ENCODE measurements at regions not wholly inside any gene's neighbourhood (a gene's known extent, or its start where the extent isn't known, plus 50 kb on each side); places are given as distances from the start of the nearest gene placed in this dataset.
A peak's percentile ranks its signal among the peaks of the same experiment; 100 is the strongest.

- intact Hi-C loops (cut with micrococcal nuclease): no loop called here
- Histone ChIP-seq H3K36me3 (ENCODE audit: low read depth, low read length) (peaks cover 15% of the 10 kb centered on the region), H3K27ac (ENCODE audit: low read length) (peak overlapping the region; percentile 95), H3K9me2 (replicated peaks; ENCODE audit: low read length) (no peaks in the 10 kb centered on the region), H3K79me2 (ENCODE audit: low read length) (peaks cover 16% of the 10 kb centered on the region), H3K9ac (ENCODE audit: low read length) (peak overlapping the region; percentile 78), H3K4me3 (ENCODE audit: low read length) (no peak overlapping the region), H3K27me3 (ENCODE audit: low read length) (no peaks in the 10 kb centered on the region), H4K20me1 (ENCODE audit: low read length) (no peaks in the 10 kb centered on the region), H3F3A (ENCODE audit: low read length, unreplicated experiment) (peaks cover 8% of the 10 kb centered on the region), H3K9me3 (ENCODE audit: low read length) (no peaks in the 10 kb centered on the region), H3K4me1 (ENCODE audit: insufficient read depth, low read length) (peaks cover 49% of the 10 kb centered on the region), H2AFZ (ENCODE audit: low read length) (no peak overlapping the region), H3K4me2 (ENCODE audit: low read length) (no peak overlapping the region)
- ATAC-seq (peak; percentile 58), DNase-seq (peak; percentile 36)
- CTCF ChIA-PET: no interaction called here
- no TSS peak for BruUV-seq (replicated peaks)
- POLR2A ChIA-PET (ENCODE audit: unreplicated experiment): no interaction called here
- TF ChIP-seq EZH2 (IDR thresholded peaks at IDR 0.05; ENCODE audit: low read length, unreplicated experiment) (no peak), CTCF (conservative IDR thresholded peaks at IDR 0.05; ENCODE audit: low read depth, low read length) (no peak), EZH2phosphoT487 (IDR thresholded peaks at IDR 0.05; ENCODE audit: borderline replicate concordance, low read length) (no peak)
Measured at GRCh38 chr2:45178854-45179253, 169.6 kb upstream of the SIX2 start.

DNA sequence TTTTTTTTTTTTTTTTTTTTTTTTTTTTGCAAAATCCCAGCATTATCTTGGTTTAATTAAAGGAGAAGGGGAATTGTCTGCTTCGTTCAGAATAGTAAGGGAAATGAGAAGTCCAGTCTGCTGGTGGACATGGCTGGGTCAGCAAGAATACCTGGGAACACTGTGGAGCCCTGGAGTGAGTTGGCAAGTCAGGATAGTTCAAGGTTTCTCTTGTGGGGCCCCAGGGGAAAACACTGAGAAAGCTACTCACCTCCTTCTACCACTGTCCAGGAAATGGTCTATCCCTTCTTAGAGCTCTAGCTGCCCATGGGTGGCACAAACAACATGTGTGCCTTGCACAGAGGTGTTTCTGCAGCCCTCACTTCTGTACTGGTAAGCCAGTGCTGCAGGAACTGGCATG is 169.1 kb upstream of the SIX2 start:
- Histone ChIP-seq H3K9me3 (ENCODE audit: low read length) (no peaks in the 10 kb centered on the region), H3K9ac (ENCODE audit: low read length) (peak overlapping the region; percentile 78), H3K4me3 (ENCODE audit: low read length) (no peak overlapping the region), H2AFZ (ENCODE audit: low read length) (no peak overlapping the region), H3K79me2 (ENCODE audit: low read length) (peaks cover 16% of the 10 kb centered on the region), H3F3A (ENCODE audit: low read length, unreplicated experiment) (peaks cover 8% of the 10 kb centered on the region), H4K20me1 (ENCODE audit: low read length) (no peaks in the 10 kb centered on the region), H3K36me3 (ENCODE audit: low read depth, low read length) (peaks cover 15% of the 10 kb centered on the region), H3K4me2 (ENCODE audit: low read length) (0 out of 2 replicates have a peak overlapping the region, but pooled peaks have one; percentile 9), H3K27me3 (ENCODE audit: low read length) (no peaks in the 10 kb centered on the region), H3K27ac (ENCODE audit: low read length) (peak overlapping the region; percentile 95), H3K4me1 (ENCODE audit: insufficient read depth, low read length) (peaks cover 49% of the 10 kb centered on the region), H3K9me2 (replicated peaks; ENCODE audit: low read length) (no peaks in the 10 kb centered on the region)
- no TSS peak for BruUV-seq (replicated peaks)
- ChIA-PET POLR2A (ENCODE audit: unreplicated experiment) (no interaction called here), CTCF (no interaction called here)
- intact Hi-C loops (cut with micrococcal nuclease): no loop called here
- DNase-seq (no peak), ATAC-seq (no peak)
- TF ChIP-seq CTCF (conservative IDR thresholded peaks at IDR 0.05; ENCODE audit: low read depth, low read length): no peak

DNA sequence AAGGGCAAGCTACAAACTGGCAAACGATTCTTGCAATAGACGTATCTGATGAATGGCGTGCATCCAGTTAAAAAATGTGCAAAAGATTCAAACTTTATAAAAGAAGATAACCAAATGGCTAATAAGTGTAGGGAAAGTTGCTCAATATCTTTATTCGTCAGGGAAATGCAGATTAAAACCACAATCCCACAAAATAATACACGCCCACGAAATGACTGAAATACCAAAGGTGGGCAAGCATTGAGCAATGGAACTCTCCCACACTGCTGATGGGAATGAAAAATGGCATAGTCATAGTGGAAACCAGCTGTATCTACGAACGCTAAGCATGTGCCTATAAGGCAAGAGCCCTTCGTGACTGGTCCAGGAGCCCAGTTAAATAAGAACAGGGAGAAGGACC is 168.6 kb upstream of the SIX2 start:
- Histone ChIP-seq H3K27me3 (ENCODE audit: low read length) (no peaks in the 10 kb centered on the region), H3K36me3 (ENCODE audit: low read depth, low read length) (peaks cover 15% of the 10 kb centered on the region), H3K9me2 (replicated peaks; ENCODE audit: low read length) (no peaks in the 10 kb centered on the region), H2AFZ (ENCODE audit: low read length) (no peak overlapping the region), H3K9ac (ENCODE audit: low read length) (peak overlapping the region; percentile 78), H3K27ac (ENCODE audit: low read length) (peak overlapping the region; percentile 95), H4K20me1 (ENCODE audit: low read length) (no peaks in the 10 kb centered on the region), H3K4me2 (ENCODE audit: low read length) (peak overlapping the region; percentile 37), H3K79me2 (ENCODE audit: low read length) (peaks cover 17% of the 10 kb centered on the region), H3K4me3 (ENCODE audit: low read length) (no peak overlapping the region), H3F3A (ENCODE audit: low read length, unreplicated experiment) (peaks cover 8% of the 10 kb centered on the region), H3K9me3 (ENCODE audit: low read length) (no peaks in the 10 kb centered on the region), H3K4me1 (ENCODE audit: insufficient read depth, low read length) (peaks cover 54% of the 10 kb centered on the region)
- no TSS peak for BruUV-seq (replicated peaks)
- intact Hi-C loops (cut with micrococcal nuclease): no loop called here
- ChIA-PET POLR2A (ENCODE audit: unreplicated experiment) (no interaction called here), CTCF (no interaction called here)
- DNase-seq (peak; percentile 94), ATAC-seq (0 out of 2 replicates have a peak, but pooled peaks have one; percentile 8)
- TF ChIP-seq EZH2phosphoT487 (IDR thresholded peaks at IDR 0.05; ENCODE audit: borderline replicate concordance, low read length) (no peak), EZH2 (IDR thresholded peaks at IDR 0.05; ENCODE audit: low read length, unreplicated experiment) (no peak), CTCF (conservative IDR thresholded peaks at IDR 0.05; ENCODE audit: low read depth, low read length) (no peak)
